Osteocyte (in vitro differentiated cells): ENCODE measurements at regions not wholly inside any gene's neighbourhood (a gene's known extent, or its start where the extent isn't known, plus 50 kb on each side); places are given as distances from the start of the nearest gene placed in this dataset.

ENCODE experiments used
- DNase-seq: peaks from one replicate; pipeline ENCODE4 v3.0.0; 2021; ENCODE audit warnings: mixed read lengths; ENCODE audit not compliant: unreplicated experiment; ENCODE audit errors: extremely low spot score
- H3K27ac Mint-ChIP-seq: one replicate; pipeline ENCODE4 v1.8.0; 2021; ENCODE audit warnings: mild to moderate bottlenecking, mixed read lengths; ENCODE audit not compliant: unreplicated experiment
- H3K27me3 Mint-ChIP-seq: one replicate; pipeline ENCODE4 v1.8.0; 2021; ENCODE audit warnings: mixed read lengths; ENCODE audit not compliant: unreplicated experiment
- H3K36me3 Mint-ChIP-seq: one replicate; pipeline ENCODE4 v1.8.0; 2021; ENCODE audit warnings: mixed read lengths; ENCODE audit not compliant: unreplicated experiment
- H3K4me1 Mint-ChIP-seq: one replicate; pipeline ENCODE4 v1.8.0; 2021; ENCODE audit warnings: mixed read lengths; ENCODE audit not compliant: unreplicated experiment
- H3K4me3 Mint-ChIP-seq: one replicate; pipeline ENCODE4 v1.8.0; 2021; ENCODE audit warnings: mild to moderate bottlenecking, moderate library complexity, mixed read lengths; ENCODE audit not compliant: unreplicated experiment
- H3K9me3 Mint-ChIP-seq: one replicate; pipeline ENCODE4 v1.8.0; 2021; ENCODE audit warnings: mixed read lengths; ENCODE audit not compliant: unreplicated experiment
- CTCF ChIP-seq: fragments of 200-600 bp; sonication (generic); IDR thresholded peaks from 2 replicates; pipeline ENCODE4 v1.5.0; 2021; ENCODE audit warnings: antibody characterized with exemption, mild to moderate bottlenecking, moderate library complexity

GRCh38 chr10:65556006-65556405 lies 1369.8 kb upstream of the LRRTM3 start:
- H3K36me3 Mint-ChIP-seq, result no peaks in the 10 kb centered on the region
- TF ChIP-seq CTCF, result no peak
- no peak overlapping the region for H3K4me3 Mint-ChIP-seq
- peaks cover 9% of the 10 kb centered on the region for H3K4me1 Mint-ChIP-seq
- no peaks in the 10 kb centered on the region for H3K27me3 Mint-ChIP-seq
- no peak for DNase-seq
- H3K27ac Mint-ChIP-seq, result no peak overlapping the region
- peaks cover 3% of the 10 kb centered on the region for H3K9me3 Mint-ChIP-seq

GRCh38 chr10:65559369-65559768 lies 1366.5 kb upstream of the LRRTM3 start:
- no peak for TF ChIP-seq CTCF
- Mint-ChIP-seq H3K4me1 (no peaks in the 10 kb centered on the region), H3K9me3 (peaks cover 13% of the 10 kb centered on the region), H3K27me3 (no peaks in the 10 kb centered on the region), H3K36me3 (no peaks in the 10 kb centered on the region), H3K27ac (no peak overlapping the region), H3K4me3 (no peak overlapping the region)
- no peak for DNase-seq

DNA sequence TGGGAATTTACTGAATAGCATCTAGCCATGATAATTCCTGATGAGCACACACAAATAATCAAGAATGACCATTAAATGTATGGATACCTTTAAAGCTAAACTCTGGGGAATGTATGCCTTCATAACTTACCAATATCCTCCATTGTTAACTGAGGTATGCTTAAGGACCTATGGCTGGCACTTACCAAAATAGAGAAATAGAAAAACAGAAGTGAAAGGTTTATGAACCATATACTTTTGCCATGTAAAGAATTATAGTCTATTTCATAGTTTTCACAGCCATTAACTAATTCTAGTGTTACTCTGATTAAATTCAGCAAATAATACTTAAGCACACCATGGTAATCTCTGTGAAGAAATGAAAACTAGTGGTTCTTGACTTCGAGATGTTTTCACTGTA lies 1360.6 kb upstream of the LRRTM3 start:
- Mint-ChIP-seq H3K27me3 (peaks cover 8% of the 10 kb centered on the region), H3K27ac (no peak overlapping the region), H3K4me3 (no peak overlapping the region), H3K4me1 (peaks cover 3% of the 10 kb centered on the region), H3K9me3 (peaks cover 13% of the 10 kb centered on the region), H3K36me3 (no peaks in the 10 kb centered on the region)
- no peak for TF ChIP-seq CTCF
- no peak for DNase-seq

DNA sequence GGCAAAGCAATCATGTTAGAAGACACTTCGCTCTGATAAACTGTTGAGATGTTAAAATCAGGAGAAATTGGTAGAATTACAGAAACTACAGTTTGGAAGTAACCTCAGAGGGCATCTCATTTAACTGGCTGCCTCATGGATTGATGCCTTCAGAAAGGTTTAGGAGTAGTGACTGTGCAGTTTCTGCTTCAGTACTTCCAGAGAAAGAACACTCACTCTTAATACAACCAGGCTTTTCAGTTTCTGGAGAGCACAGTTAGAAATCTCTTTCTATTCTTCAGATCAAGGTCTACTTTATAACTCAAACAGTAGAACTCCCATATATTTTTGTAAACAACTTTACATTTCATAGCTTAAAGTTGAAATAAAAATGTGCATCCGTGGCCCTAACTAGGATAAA lies 1358.9 kb upstream of the LRRTM3 start:
- no peak for DNase-seq
- Mint-ChIP-seq H3K9me3 (peaks cover 7% of the 10 kb centered on the region), H3K27me3 (peaks cover 8% of the 10 kb centered on the region), H3K27ac (no peak overlapping the region), H3K4me1 (peaks cover 15% of the 10 kb centered on the region), H3K36me3 (no peaks in the 10 kb centered on the region), H3K4me3 (no peak overlapping the region)
- TF ChIP-seq CTCF, result no peak

- Mint-ChIP-seq H3K36me3 (no peaks in the 10 kb centered on the region), H3K9me3 (no peaks in the 10 kb centered on the region), H3K4me3 (peak overlapping the region; percentile 74), H3K27ac (peak overlapping the region; percentile 51), H3K27me3 (peaks cover 6% of the 10 kb centered on the region), H3K4me1 (peaks cover 15% of the 10 kb centered on the region)
- TF ChIP-seq CTCF, result no peak
- DNase-seq, result no peak
Observed at GRCh38 chr10:65570143-65571010, 1355.5 kb upstream of the LRRTM3 start.
